Stimulated activated naive CD8-positive, alpha-beta T cell treated with anti-CD3 and anti-CD28 coated beads, Interleukin-15, amount 100 ng/mL, for 72 hours (primary cell): ENCODE measurements at regions not wholly inside any gene's neighbourhood (a gene's known extent, or its start where the extent isn't known, plus 50 kb on each side); places are given as distances from the start of the nearest gene placed in this dataset.
"Not testable (repeated sequence)": the region's sequence is repeated elsewhere in the genome, so short reads cannot be mapped to it uniquely, and the experiment has no call there.

ENCODE experiments used
- ATAC-seq: fragments of 150-1000 bp; cut with Tn5 transposase; 2 replicates; pipeline ENCODE4 v1.10.0; 2021; ENCODE audit warnings: mild to moderate bottlenecking, moderate library complexity
- DNase-seq, 2 donors: peaks; one replicate each; pipeline ENCODE4 v3.0.0; 2021 to 2022
- H3K27ac Mint-ChIP-seq, 2 donors: one replicate each; pipeline ENCODE4 v1.8.0; 2022; ENCODE audit warnings: mild to moderate bottlenecking in 2 of 2, mixed read lengths in 2 of 2, moderate library complexity in 2 of 2
- H3K27me3 Mint-ChIP-seq: one replicate; pipeline ENCODE4 v1.8.0; 2022; ENCODE audit warnings: mixed read lengths
- H3K4me1 Mint-ChIP-seq: one replicate; pipeline ENCODE4 v1.8.0; 2022; ENCODE audit warnings: mild to moderate bottlenecking, mixed read lengths
- H3K4me3 Mint-ChIP-seq, 2 donors: one replicate each; pipeline ENCODE4 v1.8.0; 2022; ENCODE audit warnings: mild to moderate bottlenecking in 2 of 2, mixed read lengths in 2 of 2, moderate library complexity in 1 of 2
- H3K9me3 Mint-ChIP-seq, 2 donors: one replicate each; pipeline ENCODE4 v1.8.0; 2022; ENCODE audit warnings: mixed read lengths in 2 of 2

DNA sequence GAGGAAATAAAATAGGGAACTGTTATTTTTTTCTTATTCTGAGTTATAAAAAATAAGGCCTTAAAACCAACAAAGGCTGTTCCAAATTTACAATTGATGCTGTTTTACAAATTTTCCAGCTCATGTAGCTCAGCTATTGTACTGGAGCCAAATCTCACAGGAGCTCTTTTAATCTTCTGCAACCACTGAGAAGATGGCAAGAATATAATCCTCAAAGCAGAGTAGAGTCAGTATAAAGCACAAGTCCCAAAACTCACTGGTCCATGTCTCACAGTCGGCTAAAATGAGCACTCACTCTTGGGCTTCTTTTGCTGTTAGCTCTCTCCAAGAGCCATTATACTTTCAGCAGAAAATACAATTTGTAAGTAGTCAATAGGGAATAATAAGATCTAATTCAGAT, 1074.4 kb upstream of the PRR20A start:
- H3K4me1 Mint-ChIP-seq, result no peaks in the 10 kb centered on the region
- peaks cover 0 to 4% of the 10 kb centered on the region in 2 donors for H3K9me3 Mint-ChIP-seq
- no peak for DNase-seq
- no peak overlapping the region for H3K4me3 Mint-ChIP-seq
- ATAC-seq, result no peak
- no peaks in the 10 kb centered on the region for H3K27me3 Mint-ChIP-seq
- no peak overlapping the region for H3K27ac Mint-ChIP-seq

DNA sequence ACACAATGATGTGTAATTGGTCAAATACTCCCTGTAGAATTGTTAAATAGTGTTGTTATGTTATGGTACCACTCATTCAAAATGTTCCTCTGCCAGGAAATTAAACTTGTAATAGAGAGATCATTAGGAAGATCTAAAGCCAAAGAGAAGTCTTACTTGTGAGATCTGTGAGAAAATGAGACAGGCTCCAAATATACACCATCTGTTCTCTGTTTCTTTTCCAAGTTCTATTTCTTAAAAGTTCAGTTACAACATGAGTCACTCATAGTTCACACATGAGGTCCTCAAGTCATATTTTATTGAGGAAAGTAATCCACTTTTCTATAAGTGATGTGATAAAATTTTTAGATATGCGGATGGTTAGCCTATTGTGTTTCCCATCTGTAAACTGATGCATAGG, 1038.1 kb upstream of the PRR20A start:
- no peak overlapping the region for H3K27ac Mint-ChIP-seq
- no peak for ATAC-seq
- DNase-seq, result no peak
- H3K4me3 Mint-ChIP-seq, result no peak overlapping the region
- no peaks in the 10 kb centered on the region for H3K4me1 Mint-ChIP-seq
- peaks cover 8 to 15% of the 10 kb centered on the region in 2 donors for H3K9me3 Mint-ChIP-seq
- no peaks in the 10 kb centered on the region for H3K27me3 Mint-ChIP-seq

DNA sequence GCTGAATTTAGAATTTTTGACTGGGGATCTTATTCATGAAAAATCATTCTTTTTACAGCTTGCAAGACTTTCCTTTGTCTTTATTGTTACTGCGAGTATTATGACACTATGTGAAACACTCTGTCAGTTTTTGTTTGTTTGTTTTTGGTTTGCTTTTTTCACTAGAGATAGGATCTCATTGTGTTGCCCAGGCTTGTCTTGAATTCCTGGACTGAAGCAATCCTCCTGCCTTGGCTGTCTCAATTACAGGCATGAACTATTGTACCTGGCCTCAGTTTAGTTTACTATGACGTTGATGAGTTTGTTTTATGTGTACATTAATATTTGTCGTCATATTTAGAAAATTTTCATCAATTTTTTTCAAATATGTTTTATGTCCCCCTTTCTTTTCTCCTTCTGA, 1030.0 kb upstream of the PRR20A start:
- Mint-ChIP-seq H3K4me1 (no peaks in the 10 kb centered on the region), H3K27ac (no peak overlapping the region), H3K9me3 (peaks cover 8 to 49% of the 10 kb centered on the region in 2 donors), H3K4me3 (no peak overlapping the region), H3K27me3 (no peaks in the 10 kb centered on the region)
- ATAC-seq (no peak), DNase-seq (no peak)

DNA sequence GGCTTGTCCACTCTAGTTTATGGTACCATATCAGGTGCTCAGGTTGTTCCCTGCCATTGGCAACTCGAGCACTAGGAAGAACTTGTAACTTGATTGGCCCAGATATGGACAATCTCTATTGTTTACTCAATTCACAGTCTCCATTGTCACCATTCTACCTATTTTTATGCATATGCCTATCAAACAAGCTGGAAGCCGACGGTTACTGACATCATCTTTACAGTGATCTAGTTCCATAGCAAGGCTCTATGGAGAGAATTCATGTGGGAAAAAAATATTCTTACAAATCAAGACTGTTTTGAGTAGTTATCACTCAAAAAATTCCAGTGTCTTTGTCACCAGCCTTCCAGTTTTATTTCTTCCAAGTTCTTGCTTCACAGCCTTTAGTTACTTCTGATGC, 1006.2 kb upstream of the PRR20A start:
- H3K9me3 Mint-ChIP-seq, result peaks cover 0 to 13% of the 10 kb centered on the region in 2 donors

DNA sequence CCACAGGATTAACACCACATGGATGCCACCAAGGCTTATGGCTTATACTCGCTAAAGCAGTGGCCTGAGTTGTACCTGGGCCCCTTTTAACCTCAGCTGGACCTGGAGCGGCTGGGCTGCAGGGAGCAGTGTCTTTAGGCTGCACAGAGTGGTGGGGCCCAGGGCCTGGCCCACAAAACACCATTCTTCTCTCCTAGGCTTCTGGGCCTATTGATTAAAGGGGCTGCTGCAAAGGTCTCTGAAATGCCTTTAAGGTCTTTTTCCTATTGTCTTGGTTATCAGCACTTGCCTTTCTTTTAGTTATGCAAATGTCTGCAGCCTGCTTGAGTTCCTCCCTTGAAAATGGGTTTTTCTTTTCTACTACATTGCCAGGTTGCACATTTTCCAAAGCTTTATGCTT, 973.9 kb upstream of the PRR20A start:
- ATAC-seq (no peak), DNase-seq (no peak)
- Mint-ChIP-seq H3K4me3 (no peak overlapping the region), H3K27me3 (no peaks in the 10 kb centered on the region), H3K27ac (no peak overlapping the region), H3K9me3 (peaks cover 0 to 7% of the 10 kb centered on the region in 2 donors), H3K4me1 (no peaks in the 10 kb centered on the region)

More for the DNA sequence above, 1006.2 kb upstream of the PRR20A start:
- Mint-ChIP-seq H3K4me3 (no peak overlapping the region), H3K27ac (no peak overlapping the region), H3K4me1 (no peaks in the 10 kb centered on the region), H3K27me3 (no peaks in the 10 kb centered on the region)
- DNase-seq (no peak), ATAC-seq (no peak)

DNA sequence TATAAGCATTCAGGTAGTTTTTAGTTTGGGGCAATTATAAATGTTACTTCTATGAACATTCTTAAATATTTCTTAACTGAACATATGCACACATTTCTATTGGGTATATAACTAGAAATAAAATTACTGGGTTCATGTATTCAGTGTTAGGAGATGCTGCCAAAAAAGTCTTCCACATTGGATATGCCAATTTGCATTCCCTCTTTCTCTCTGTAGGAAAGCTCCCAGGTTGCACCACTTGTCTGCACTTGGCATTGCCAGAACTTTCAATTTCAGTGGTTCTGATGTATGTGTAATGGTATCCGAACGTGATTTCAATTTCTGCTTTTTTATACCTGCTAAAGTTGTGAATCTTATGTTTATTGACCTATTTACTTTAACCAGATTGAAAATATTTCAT, 972.1 kb upstream of the PRR20A start:
- no peak overlapping the region for H3K4me3 Mint-ChIP-seq
- ATAC-seq (no peak), DNase-seq (no peak)
- H3K4me1 Mint-ChIP-seq, result no peaks in the 10 kb centered on the region
- H3K27ac Mint-ChIP-seq, result no peak overlapping the region
- H3K27me3 Mint-ChIP-seq, result no peaks in the 10 kb centered on the region
- H3K9me3 Mint-ChIP-seq, result peaks cover 6 to 7% of the 10 kb centered on the region in 2 donors

DNA sequence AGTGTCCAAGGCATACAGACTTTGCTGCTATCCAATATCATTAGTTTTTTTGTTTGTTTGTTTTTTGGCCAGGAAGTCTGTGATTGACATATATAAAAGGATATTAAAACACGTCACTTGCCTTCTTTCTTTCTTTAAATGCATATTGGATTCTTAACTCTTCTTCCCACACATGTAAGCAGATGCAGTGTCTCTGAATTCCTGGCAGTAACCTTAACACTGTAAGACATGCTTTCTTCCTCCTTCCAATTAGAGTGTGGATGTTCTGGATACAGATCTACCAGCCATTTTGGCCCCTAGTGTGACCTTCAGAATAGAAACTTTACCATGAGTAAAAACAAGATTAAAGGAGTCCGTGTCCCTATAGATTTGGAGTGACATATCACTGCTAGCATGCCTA, 967.4 kb upstream of the PRR20A start:
- Mint-ChIP-seq H3K4me3 (no peak overlapping the region), H3K27ac (no peak overlapping the region), H3K9me3 (peaks cover 7 to 16% of the 10 kb centered on the region in 2 donors), H3K4me1 (no peaks in the 10 kb centered on the region), H3K27me3 (no peaks in the 10 kb centered on the region)
- no peak for ATAC-seq
- no peak for DNase-seq

DNA sequence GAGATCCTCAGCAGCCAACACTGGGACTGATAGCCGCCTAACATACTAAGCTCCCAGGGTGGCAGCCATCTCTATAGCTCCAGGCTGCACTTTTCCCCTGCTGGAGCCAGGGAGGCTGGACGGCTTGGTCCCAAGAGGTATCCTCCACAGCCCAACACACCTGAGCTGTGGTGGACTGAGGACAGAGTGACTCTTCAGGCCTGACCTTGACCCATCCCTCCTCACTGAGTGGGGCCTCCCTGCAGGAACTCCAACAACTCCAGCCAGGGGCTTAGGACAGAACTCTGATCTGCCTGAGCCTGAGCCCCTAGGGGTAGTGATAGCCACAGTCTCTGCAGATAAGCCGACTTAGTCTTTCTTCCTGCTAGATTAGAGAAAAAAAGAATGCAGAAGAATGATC, 958.1 kb upstream of the PRR20A start:
- H3K9me3 Mint-ChIP-seq, result peaks cover 0 to 9% of the 10 kb centered on the region in 2 donors
- H3K27ac Mint-ChIP-seq, result no peak overlapping the region
- H3K4me3 Mint-ChIP-seq, result no peak overlapping the region
- H3K27me3 Mint-ChIP-seq, result no peaks in the 10 kb centered on the region
- ATAC-seq (no peak), DNase-seq (no peak)
- no peaks in the 10 kb centered on the region for H3K4me1 Mint-ChIP-seq

DNA sequence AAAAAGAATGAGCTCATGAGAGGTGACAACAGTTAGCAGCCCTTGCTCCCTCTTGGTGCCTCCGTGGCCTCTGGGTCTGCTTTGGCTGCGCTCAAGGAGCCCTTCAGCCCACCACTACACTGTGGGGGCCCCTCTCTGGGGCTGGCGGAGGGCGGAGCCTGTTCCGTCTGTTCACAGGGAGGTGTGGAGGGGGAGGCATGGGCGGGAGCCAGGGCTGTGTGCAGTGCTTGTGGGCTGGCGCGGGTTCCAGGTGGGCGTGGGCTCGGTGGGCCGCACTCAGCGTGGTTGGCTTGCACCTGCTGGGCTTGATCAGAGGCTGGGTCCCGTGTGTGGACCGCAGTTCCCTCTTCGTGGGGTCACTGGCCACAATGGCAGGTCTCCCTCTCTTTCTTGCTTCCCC, 953.4 kb upstream of the PRR20A start:
- DNase-seq (no peak), ATAC-seq (no peak)
- Mint-ChIP-seq H3K27ac (no peak overlapping the region), H3K4me3 (no peak overlapping the region), H3K27me3 (no peaks in the 10 kb centered on the region), H3K9me3 (peaks cover 0 to 12% of the 10 kb centered on the region in 2 donors), H3K4me1 (no peaks in the 10 kb centered on the region)

DNA sequence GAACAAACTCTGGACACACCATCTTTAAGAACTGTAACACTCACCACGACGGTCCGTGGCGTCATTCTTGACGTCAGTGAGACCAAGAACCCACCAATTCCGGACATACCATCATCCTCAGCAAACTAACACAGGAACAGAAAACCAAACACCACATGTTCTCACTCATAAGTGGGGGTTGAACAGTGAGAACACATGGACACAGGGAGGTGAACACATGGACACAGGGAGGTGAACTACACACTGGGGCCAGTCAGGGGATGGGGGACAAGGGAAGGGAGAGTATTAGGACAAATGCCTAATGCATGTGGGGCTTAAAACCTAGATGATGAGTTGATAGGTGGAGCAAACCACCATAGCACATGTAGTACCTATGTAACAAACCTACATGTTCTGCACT, 952.1 kb upstream of the PRR20A start:
- peaks cover 0 to 12% of the 10 kb centered on the region in 2 donors for H3K9me3 Mint-ChIP-seq
- H3K4me1 Mint-ChIP-seq, H3K27me3 Mint-ChIP-seq, ATAC-seq, H3K4me3 Mint-ChIP-seq, DNase-seq, H3K27ac Mint-ChIP-seq: not testable (repeated sequence)

DNA sequence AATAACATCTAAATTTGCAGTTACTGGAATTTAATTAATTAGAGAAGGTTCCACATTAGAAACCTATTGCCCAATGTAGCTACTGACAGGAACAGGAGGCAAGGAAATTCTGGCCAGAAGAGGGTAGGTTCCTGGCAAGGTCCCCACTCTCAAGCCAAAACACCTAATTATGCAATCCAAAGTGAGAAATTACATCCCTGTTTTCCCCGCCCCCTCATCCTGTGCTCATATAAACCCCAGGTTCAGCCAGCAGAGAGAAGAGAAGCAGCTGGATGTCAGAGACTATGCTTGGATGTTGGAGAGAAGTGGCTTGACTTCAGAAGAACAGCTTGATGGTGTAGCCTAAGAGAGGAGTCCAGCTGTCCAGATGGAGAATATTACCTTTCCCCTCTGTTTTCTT, 951.3 kb upstream of the PRR20A start:
- ATAC-seq, result no peak

DNA sequence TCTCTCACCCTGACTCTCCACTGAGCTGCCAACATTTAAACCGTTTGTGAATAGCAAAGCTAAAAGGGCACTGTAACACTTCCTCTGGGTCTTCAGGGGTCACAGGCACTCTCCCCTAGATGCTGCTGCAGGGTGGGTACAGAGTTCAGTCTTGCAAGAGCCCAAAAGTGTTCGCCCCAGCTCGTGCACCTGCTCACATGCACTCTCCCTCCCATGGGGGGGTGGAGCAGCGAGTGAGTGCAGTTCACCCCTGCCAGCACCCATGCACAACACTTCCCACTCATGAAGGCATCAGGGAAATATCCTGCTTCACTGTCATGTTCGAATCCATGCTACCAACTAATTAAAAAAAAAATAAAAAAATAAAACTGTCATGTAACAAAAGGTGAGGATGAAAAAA, 950.7 kb upstream of the PRR20A start:
- Mint-ChIP-seq H3K4me3 (no peak overlapping the region), H3K27ac (no peak overlapping the region), H3K9me3 (peaks cover 0 to 12% of the 10 kb centered on the region in 2 donors), H3K27me3 (no peaks in the 10 kb centered on the region), H3K4me1 (no peaks in the 10 kb centered on the region)
- DNase-seq (no peak), ATAC-seq (no peak)

More for the DNA sequence above, 951.3 kb upstream of the PRR20A start:
- peaks cover 0 to 12% of the 10 kb centered on the region in 2 donors for H3K9me3 Mint-ChIP-seq
- H3K4me3 Mint-ChIP-seq, result no peak overlapping the region
- no peak for DNase-seq
- no peaks in the 10 kb centered on the region for H3K27me3 Mint-ChIP-seq
- H3K27ac Mint-ChIP-seq, result no peak overlapping the region
- H3K4me1 Mint-ChIP-seq, result no peaks in the 10 kb centered on the region

DNA sequence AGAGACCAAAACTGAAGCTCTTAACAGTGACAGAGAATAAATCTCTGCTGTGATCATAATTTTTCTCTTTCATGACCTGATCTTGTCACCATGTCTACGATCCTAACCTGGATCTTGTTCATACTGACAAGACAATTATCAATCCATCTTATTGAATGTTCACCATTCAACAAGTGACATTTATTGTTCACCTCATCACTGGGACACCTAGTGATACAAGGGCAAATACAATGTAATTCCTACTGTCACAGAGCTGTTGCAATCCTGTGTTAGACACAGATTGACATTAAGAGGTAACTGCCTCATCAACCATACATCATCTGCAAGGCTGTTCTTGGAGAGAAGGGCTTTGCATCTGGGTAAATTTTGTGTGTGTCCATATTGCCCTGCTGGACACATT, 942.4 kb upstream of the PRR20A start:
- peaks cover 0 to 12% of the 10 kb centered on the region in 2 donors for H3K9me3 Mint-ChIP-seq
- no peaks in the 10 kb centered on the region for H3K27me3 Mint-ChIP-seq
- no peak overlapping the region for H3K27ac Mint-ChIP-seq
- H3K4me3 Mint-ChIP-seq, result no peak overlapping the region
- ATAC-seq (no peak), DNase-seq (no peak)
- no peaks in the 10 kb centered on the region for H3K4me1 Mint-ChIP-seq

DNA sequence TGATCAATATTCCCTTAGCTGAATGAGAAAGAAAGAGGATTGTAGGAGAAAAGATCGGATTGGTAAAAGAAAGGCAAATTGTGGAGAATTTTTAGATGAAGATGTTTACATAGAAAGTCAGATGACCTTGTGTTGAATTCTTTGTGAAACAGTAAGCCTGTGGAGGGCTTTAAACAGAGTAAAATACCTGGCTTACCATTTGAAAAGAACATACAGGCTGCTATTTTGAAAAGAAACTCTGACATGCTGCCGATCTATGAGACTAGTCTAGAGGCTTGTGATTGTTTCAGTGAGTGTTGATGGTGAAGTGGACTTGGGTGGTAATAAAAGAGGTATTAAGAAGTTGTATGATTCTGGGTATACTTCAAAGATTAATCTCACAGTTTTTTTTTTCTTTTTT, 938.9 kb upstream of the PRR20A start:
- no peak for ATAC-seq
- Mint-ChIP-seq H3K27me3 (no peaks in the 10 kb centered on the region), H3K4me1 (no peaks in the 10 kb centered on the region), H3K9me3 (peaks cover 0 to 7% of the 10 kb centered on the region in 2 donors), H3K27ac (no peak overlapping the region), H3K4me3 (no peak overlapping the region)
- DNase-seq, result no peak

DNA sequence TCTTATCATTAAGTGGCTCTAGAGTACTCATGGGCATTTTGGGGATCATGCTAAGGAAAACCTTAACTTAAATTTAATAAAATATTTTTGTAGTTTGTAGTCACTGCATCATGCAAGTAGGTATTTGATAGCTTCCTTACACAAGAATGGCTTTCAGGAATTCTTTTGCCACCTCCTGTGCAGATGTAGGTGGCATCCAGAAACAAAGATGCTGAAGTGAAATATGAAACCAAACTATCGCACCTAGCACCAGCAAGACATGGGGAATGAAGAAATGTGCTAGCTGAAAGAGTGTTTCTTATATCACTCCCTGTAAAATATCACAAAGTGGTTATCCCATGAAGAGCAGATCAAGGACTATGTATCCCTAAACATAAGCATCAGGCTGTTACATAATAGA, 924.5 kb upstream of the PRR20A start:
- peaks cover 4 to 26% of the 10 kb centered on the region in 2 donors for H3K9me3 Mint-ChIP-seq
- no peaks in the 10 kb centered on the region for H3K27me3 Mint-ChIP-seq
- no peaks in the 10 kb centered on the region for H3K4me1 Mint-ChIP-seq
- no peak overlapping the region for H3K4me3 Mint-ChIP-seq
- H3K27ac Mint-ChIP-seq, result no peak overlapping the region
- no peak for DNase-seq
- no peak for ATAC-seq

DNA sequence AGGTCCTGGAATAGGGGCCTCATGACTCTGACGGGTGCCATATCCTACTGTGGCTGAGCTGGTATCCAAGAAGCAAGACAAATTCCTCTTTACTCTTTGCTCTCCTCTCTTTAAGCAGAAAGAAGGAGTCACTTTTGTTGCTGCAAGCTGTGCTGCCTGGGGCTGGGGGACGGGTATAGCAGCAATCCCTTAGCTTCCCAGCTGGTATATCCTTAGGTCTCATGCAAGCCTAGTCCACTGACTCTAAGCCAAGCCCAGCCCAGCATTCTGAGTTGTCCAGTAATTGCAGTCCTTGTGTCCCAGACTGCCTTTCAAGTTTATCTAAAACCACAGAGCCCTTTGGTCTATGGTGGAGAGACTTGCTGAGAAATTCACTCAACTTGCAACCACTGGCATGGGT, 893.0 kb upstream of the PRR20A start:
- ATAC-seq (no peak), DNase-seq (no peak)
- Mint-ChIP-seq H3K27me3 (no peaks in the 10 kb centered on the region), H3K4me1 (no peaks in the 10 kb centered on the region), H3K27ac (no peak overlapping the region), H3K4me3 (no peak overlapping the region), H3K9me3 (peaks cover 34 to 41% of the 10 kb centered on the region in 2 donors)

DNA sequence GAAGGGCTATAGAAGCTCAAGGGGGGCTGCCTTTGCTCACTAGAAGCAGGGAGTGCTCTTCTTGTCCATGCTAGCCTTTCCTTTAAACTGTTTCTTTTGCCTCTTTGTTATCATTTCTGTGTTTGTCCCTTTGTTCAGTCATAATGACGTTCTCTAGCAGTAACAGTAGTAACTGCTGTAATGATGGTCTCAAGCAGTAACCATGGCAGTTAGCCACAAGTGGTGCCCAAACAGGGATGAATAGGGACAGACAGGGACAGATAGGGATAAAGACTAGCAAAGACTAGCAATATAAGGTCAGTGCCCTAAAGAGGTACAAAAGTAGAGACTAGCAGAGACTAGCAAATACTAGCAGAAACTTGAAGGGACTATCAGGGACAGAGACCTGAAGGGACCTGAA, 869.0 kb upstream of the PRR20A start:
- DNase-seq (no peak), ATAC-seq (no peak)
- Mint-ChIP-seq H3K27ac (no peak overlapping the region), H3K4me3 (no peak overlapping the region), H3K9me3 (peaks cover 6 to 11% of the 10 kb centered on the region in 2 donors), H3K27me3 (no peaks in the 10 kb centered on the region), H3K4me1 (no peaks in the 10 kb centered on the region)
